NOMO-1 treated with DMSO at 0.1 percent for 48 hours (cell line): ENCODE measurements at regions not wholly inside any gene's neighbourhood (a gene's known extent, or its start where the extent isn't known, plus 50 kb on each side); places are given as distances from the start of the nearest gene placed in this dataset.

Experiments used
- DNase-seq: peaks from one replicate; lab custom pipeline; 2025; ENCODE audit not compliant: unreplicated experiment; lab: John Stamatoyannopoulos, UW

DNA sequence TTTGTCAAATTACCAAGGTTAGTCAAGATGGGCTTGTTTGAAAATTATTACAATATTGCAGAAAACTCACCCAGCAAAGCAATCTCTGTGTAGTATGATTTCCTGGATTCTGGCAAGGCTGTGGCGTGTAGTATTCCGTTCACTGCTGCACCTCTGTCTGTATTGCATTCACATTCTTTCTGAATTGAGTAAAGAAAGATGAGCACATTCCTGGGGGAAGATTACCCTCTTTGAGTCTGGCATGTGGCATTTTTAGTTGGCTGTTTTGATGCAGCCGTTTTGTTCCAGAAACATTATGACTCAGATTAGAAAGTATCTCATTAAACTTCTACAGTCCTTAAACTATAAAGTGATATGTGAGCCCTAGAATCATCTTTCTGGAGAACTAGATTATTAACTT, 197.7 kb downstream of the TENT4A start:
- DNase-seq: no peak

DNA sequence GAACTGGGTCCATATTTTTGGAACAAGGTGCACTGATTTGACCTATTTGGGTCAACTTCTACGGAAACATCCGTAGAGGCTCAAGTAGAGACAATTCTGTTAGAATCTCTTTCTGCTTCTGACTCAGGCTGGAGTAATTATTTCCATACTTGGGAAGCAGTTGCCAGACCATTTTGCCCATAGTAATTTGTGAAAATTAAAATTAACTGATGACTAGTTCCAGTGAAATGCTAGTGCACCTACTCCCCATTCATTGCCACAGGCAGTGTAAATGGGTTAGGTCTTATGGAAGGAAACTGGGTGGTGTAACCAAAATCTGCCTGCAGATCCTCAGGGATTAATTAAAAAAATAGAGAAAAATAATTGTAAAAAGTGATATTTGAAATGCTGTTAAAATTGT, 201.1 kb downstream of the TENT4A start:
- no peak for DNase-seq

DNA sequence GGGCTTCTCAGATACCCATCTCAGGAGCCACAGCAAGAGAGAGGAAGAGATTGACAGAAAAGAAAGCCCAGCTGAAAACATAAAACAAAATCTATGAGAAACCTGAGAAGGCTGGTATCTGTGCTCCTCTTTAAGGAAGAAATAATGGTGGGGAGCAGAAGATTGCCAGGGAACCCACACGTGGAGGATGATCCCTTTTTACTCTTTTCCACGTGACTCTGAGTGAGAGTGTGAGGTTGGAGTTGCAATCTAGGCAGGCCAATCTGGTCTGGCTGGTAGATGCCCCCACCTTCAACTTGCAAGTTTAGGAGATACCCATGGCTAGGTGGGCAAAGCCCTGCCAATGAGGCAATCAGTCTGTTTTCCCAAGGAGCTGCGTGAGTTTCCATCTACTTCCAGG, 202.3 kb downstream of the TENT4A start:
- no peak for DNase-seq

DNA sequence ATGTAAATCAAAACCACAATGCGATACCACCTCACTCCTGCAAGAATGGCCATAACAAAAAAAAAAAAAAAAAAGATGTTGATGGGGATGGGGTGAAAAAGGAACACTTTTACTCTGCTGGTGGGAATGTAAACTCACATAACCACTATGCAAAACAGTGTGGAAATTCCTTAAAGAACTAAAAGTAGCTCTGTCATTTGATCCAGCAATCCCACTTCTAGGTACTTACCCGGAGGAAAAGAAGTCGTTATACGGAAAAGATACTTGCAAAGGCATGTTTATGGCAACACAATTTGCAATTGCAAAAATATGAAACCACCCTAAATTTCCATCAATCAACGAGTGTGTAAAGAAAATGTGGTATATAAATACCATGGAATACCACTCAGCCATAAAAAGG, 205.0 kb downstream of the TENT4A start:
- no peak for DNase-seq

DNA sequence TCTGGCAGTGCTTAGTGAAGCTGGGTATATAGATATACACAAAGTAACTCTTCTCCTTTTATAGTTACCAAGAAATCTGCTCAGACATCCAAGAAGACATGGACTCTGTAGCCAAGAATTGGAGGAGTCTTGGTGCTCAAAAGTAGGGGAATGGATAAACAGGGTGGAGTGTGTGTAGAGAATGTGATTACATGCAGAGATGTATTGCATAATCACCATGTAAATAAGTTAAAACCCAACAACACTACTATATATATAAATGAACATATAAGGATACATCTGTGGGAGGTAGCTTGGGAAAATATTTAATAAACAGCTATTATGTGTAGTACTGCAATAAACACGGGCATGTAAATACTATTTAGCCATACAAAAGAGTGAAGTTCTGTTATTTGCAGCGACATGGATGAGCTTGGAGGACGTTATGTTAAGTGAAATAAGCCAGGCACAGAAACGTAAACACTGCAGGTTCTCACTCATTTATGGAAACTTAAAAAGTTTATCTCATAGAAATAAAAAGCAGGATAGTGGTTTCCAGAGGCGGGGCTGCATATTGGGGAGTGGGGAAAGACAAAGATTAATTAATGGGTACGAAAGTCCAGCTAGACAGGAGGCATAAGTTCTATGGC, 207.5 kb downstream of the TENT4A start:
- no peak for DNase-seq

DNA sequence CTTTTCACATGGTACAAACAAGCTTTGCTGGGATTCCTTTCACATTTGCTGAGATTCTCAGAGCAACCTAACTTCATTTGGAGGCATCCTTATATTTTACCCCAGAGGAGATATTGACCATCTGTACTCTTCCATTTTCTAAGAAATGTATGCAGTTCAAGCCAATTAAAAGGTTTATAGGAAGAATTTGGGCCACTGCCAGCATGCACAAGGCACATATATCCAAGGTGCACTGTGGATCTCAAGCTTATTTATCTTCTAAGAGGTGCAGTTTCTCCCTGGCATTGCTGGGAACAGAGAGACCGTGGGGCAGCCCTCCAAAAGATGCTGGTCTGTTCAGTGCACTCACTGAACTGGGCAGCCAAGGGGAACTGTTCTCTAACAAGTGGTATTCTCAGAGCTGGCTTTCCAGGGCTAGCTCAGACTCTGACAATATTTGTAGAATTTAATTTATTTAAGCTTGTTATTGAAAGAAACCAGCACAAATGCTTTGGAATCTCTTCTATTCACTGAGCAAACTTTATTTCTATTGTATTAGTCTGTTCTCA, 213.3 kb downstream of the TENT4A start:
- no peak for DNase-seq

DNA sequence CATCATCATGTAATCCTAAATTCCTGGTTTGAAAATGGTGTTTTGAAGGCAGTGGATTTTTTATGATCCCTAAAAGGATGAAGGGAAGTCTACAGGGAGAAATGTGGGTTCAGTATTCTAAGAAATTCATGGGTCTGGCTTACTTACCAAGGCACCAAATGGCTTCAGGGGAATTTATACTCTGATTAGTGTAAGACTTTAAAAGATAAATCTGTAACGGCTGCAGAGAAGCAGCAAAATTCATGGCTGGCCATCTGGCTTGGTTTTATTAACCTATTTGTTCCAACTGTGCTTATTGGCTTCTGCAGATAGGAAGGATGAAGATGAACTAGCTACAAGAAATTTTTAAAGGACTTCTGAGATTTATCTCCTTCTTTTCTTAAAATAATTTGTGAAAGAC, 222.8 kb downstream of the TENT4A start:
- DNase-seq: no peak

DNA sequence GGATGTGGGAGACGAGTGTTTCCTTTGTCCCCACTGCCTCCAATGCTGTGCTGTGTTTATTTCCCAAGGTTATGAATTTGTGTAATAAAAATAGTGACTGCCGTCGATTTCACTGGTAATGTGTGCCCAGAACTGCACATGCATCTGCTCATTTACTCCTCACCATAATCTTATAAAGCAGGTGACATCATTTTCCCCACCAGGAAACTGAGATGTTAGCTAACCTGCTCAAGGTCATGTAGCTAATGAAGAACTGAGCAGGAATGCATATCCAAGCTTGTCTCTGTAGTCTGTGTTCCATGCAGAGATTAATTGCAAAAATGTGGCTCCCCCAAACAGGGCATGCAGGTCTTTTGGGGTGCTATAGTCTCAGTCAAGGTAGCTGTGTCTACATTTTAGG, 224.4 kb downstream of the TENT4A start:
- DNase-seq: no peak

DNA sequence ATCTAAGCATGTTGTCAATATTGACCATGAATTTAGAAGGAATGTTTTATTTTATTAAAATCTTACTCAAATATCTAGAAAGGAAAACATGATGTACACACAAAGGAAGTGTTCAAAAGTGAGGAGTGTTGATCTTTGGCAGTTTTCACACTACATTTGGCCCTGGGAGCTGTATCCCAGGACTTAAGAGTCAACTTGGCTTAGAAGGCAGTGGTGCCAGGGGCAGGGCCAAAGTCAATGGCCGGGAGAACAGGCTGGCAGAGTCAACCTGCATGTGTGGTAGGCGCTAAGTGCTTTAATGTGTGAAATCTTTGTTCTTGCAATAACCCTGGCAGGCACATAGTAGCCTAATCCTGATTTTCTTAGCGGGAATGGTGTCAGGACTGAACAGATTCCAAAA, 228.4 kb downstream of the TENT4A start:
- no peak for DNase-seq

DNA sequence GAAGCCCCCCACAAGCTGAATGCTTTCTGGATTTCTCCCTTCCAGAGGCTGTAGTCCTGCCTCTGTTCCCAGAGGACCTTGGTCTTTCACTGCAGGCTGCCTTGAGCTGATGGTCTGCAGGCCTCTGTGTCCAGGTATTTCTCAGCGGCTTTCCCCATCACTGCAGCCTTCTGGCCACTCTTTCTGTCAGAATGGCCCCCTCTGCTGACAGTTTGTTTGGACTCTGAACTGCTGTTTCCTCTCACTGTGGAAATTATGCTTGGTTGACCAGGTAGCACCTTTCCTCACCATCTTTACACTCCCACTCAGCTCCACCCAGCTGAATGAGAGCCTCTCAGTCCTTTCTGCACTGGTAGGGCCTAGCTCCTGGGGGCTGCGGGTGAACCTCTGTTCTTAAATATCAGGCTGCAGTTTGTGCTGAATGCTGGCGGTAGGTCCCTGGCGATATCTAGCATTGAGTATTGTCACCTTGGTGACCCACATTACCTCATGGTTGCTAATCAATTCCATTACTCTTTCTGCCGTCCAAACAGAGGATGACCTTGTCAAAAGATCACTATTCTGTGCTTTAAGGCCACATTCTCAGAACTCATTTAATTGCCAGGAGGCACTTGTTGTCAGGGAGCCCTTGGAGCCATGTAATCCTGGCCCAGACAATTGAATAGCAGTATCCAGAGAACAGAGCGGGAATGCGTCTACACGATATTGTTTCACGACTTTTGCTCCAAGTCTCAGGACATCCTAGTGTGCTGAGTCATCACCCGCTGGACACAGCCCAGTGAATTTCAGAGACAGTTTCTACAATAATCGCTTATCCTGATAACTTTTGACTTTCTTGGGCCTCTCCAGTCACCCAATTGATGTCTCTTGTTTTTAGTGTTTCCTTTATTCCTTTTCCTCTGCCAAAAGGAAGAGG, 230.2 kb downstream of the TENT4A start:
- DNase-seq: no peak

DNA sequence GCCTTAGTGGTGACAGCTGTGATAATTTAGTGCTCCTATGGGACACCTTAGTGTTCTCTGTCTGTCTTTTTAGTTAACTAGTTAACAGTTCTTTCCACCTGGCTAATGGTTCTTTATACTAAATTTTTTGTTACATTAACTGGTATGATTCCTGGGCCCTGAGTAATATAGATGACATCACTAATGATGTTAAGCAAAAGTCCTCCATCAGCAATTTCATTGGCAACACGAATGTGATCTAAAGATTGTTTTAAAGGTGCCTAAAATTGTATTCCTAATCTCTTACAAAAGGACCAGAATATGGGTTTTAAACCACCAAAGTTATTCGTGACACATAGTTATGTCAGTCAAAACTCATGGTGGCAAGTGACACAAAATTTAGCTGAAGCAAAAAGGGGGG, 235.3 kb downstream of the TENT4A start:
- DNase-seq: no peak

DNA sequence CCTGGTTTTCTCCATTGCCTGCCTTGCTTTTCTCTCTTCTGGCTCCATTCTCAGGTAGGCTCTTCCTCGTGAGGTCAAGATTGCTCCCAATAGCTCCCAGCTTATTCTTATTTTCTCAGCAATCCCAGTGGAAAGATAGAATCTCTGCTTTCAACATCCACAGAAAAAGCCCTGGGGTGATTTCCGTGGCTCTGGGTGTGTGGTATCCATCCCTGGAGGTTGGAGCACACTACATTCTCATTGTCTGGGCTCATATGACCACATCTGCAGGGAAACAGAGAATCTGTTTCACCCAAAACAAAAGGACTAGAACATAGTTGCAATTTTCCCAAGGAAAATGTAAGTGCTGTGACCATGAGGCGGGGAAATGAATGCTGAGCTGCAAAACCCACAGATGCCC, 236.0 kb downstream of the TENT4A start:
- DNase-seq: no peak

DNA sequence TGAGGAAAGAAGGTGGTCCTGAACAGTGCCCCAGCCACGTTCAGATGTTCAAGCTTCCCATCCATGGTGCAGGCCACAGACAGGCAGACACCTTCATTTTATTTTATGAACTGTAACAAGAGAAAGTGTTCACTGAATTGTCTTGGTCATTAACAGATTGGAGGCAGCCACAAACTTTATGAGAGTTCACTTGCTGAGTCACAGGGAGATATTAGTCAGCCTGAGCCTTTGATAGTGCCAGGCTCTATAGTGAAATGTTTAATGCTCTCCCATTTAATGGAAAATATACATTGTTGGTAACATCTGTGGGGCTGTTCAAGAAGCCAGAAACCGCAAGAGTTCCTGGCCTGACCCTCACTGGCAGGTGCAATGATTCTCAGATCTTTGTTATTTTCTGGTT, 237.0 kb downstream of the TENT4A start:
- DNase-seq: no peak

DNA sequence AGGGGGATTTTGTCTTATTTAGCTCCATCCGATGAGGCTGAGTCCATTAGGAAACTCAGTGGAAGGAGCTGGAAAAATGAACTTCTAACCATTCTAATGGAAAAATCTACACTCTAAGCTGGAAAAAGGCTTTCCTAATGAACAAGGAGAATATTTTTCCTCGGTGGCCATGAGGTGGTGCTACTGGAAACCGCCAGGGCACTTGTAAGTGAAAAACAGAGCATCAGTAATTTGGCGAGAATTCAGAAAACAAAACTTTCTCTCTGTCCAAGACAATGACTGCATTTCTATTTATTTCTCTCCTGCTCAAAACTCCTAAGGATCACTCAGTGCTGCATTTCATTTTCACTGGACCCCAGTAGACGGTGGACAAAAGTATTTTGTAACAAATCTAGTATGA, 237.6 kb downstream of the TENT4A start:
- DNase-seq: no peak

DNA sequence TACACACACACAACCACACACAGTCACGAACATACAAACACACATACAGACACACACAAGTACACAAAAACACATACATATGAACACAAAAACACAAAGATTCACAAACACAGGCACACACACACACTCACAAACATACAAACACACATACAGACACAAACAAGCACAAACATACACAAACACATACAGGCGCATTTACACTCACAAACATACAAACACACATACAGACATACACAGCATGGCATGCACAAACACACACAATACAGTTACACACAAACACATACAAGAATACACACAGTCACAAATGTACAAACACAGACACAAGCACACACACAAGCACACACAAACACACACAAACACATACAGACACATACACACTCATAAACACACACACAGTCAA, 247.9 kb downstream of the TENT4A start:
- DNase-seq: no peak

DNA sequence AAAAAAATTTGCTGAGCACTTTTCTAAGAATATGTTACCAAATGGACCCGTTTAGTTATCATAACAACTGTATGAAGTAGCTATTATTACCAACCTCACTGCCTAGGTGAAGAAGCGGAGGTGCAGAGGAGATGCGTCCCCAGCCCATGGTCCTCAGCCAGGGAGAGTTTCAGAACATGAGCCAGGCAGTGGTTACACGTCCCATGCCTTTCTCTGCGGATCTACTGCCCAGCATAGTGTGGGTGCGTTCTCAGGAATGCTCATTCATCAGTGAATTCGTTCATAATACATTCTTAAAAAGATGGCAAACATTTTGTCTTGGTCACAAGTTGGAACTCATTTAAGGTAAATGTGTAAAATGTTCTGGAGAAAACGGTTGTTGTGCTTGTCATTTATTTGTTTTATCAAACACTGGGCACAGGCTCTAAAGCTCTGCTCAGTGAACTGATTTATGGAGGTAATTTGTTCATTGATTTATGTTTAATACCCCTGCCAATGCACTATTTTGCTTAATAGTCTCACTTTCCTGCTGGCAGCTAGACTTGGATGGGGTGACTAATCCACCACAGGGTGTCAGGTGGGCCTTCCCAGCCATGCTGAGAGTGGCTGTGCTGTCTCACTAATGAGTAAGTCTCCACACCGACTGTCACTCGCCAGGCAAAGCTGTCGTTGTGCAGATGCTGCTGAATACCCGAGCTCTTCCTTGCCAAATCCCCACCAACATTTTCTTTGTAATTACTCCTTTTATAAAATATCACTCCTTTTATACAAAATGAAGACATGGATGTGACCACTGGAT, 248.8 kb downstream of the TENT4A start:
- DNase-seq: no peak

DNA sequence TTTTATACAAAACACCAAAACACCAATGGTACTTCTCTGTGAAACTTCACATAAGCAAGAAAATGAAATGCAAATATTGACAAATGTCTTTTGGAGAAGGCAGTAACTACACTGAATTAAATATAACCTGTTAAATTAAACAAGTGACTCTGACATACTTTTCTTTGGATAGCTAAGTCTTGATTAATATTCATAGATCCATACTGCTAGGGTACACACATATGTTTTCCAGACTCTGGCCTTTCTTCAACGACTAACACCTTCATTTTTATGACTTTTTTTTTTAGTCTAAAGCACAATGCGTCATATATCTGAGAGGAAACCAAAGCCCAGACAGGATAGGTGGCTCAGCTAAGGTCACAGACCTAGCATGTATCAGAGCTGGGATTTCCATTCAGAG, 263.7 kb downstream of the TENT4A start:
- DNase-seq: no peak

DNA sequence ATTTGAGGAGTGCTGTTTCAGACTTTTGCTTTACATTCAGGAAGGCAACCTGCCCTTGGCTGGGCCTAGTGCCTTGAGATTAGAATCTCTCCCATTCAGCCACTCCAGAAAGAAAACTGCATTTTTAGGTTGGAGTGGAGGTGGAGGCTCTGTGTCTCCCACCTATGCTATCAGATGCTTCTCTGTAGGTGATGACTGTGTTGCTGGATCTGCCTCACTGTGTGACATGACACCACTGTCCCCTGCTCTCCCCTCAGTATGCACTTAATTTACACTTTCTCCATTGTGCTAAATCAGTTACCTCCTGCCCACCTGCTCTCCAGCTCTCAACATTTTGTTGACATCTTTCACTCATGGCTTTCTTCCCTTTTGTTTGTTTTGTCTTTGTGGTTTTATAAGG, 265.8 kb downstream of the TENT4A start:
- DNase-seq: no peak

DNA sequence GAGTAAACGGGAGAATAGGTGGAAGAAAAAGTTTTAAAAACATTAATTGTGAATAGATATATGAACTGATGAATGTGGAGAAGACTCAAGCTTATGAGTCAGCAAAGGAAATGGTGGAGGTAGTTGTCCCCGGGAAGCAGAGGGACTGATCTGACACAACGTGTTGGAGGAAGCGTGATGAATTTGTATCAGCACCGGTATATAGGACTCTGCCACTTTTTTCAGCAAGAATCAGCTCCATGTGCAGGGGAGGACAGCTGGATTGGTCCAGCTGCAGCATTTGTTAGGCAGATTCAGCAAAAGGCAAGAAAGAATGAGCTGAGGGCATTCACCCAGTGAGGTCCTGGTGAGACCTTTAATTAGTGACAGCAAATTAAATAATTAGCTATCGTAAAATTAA, 276.0 kb downstream of the TENT4A start:
- DNase-seq: no peak

DNA sequence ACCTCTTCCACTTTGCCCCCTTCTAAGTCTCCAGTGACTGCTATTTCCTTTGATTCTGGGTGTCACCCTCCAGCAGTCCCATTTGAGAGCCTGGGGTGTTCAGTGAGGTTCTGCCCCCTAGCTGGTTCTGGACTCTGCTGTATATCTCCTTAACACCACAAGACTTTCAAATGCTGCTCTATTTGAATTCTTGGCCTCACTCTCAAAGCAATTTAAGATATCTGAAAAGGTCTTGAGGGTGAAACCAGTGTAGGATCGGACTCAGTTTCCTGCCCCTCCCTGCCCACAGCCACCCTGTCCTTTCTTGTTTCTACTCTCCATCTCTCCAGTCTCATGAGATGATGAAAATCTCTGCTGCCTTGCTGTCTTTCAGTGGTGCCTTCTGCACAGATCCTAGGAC, 280.9 kb downstream of the TENT4A start:
- no peak for DNase-seq

DNA sequence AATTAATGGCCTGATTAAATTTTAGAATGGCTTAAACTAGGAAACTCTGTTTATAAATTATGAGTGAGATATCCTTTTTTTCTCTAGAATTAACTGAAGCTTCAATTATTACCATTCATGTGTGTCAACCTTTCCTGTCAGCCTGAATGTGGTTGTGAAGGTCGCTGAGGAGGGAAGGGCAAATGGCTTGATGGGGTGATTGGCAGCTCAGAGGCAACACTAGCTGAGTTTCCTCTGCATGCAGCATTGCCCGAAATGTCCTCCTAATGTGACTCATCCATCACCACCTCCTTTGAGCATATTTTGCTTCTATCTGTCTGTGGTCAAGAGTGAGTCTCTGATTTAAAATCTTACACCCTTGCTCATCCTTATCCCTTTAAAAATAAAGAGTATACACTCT, 281.9 kb downstream of the TENT4A start:
- no peak for DNase-seq

DNA sequence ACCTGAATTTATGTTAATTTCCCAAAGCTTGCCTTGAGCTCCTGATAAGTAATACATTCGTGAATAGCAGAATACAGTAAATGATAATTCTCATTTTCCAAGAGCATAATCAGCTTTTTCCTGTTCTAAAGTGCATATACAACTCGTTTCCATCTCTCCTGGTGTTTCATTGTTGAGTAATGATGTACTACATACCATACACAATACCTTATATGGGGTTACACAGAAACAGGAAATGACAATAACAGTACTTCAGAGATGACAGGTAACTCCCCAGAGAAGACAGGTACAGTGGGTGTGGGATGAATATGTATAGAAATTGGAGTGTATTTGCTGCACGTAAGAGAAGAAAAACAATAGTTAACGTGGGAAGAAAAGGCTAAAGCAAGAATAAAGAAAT, 287.1 kb downstream of the TENT4A start:
- DNase-seq: no peak
